ENCODE measurements at regions not wholly inside any gene's neighbourhood (a gene's known extent, or its start where the extent isn't known, plus 50 kb on each side); places are given as distances from the start of the nearest gene placed in this dataset.

DNA sequence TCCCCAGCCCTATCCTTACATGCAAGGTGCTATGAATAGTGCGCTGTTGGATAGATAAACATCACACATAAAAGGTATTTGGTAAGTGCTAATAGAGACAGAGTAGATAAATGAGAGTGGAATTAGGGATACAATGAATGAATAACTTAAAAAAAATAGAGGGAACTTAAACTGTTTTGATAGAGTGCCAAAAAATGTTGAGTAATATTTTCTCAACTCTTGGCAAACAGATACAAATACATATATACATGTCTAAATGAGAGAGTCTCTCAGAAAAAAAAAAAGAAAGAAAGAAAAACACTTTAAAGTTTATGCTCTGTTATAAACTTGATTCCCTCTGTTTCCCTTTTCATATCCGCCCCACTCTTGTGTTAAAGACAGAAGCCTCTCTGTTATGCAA, 667.4 kb downstream of the ROBO2 start:
- TF ChIP-seq, protein P1, sequence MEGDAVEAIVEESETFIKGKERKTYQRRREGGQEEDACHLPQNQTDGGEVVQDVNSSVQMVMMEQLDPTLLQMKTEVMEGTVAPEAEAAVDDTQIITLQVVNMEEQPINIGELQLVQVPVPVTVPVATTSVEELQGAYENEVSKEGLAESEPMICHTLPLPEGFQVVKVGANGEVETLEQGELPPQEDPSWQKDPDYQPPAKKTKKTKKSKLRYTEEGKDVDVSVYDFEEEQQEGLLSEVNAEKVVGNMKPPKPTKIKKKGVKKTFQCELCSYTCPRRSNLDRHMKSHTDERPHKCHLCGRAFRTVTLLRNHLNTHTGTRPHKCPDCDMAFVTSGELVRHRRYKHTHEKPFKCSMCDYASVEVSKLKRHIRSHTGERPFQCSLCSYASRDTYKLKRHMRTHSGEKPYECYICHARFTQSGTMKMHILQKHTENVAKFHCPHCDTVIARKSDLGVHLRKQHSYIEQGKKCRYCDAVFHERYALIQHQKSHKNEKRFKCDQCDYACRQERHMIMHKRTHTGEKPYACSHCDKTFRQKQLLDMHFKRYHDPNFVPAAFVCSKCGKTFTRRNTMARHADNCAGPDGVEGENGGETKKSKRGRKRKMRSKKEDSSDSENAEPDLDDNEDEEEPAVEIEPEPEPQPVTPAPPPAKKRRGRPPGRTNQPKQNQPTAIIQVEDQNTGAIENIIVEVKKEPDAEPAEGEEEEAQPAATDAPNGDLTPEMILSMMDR (IDR thresholded peaks at IDR 0.05; ENCODE audit: insufficient read depth, low read length, poor library complexity, severe bottlenecking), result no peak
- Histone ChIP-seq H3K36me3 (ENCODE audit: control insufficient read depth, insufficient read depth, low read length) (no peaks in the 10 kb centered on the region), H3K4me3 (ENCODE audit: low read depth, low read length) (no peak overlapping the region), H3K27me3 (ENCODE audit: control insufficient read depth, insufficient read depth, low read length) (no peaks in the 10 kb centered on the region)
- no peak for DNase-seq (ENCODE audit: low read depth)

DNA sequence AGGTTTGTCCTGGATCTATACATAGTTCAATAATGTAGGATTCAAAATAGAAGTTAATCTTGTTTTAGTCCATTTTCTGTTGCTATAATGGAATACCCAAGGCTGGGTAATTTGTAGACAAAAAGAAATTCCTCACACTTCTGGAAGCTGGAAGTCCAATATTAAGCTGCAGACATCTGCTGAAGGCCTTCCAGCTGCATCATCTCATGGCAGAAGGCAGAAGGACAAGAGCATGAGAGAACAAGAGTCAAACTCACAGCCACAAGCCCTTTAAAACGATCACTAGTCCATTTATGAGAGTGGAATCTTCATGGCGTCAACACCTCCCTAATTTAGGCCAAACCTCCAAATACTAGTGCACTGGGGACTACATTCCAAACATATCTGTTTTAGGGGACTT, 669.3 kb downstream of the ROBO2 start:
- Histone ChIP-seq H3K4me3 (ENCODE audit: low read depth, low read length) (no peak overlapping the region), H3K27me3 (ENCODE audit: control insufficient read depth, insufficient read depth, low read length) (no peaks in the 10 kb centered on the region), H3K36me3 (ENCODE audit: control insufficient read depth, insufficient read depth, low read length) (no peaks in the 10 kb centered on the region)
- no peak for DNase-seq (ENCODE audit: low read depth)
- TF ChIP-seq, protein P1 (IDR thresholded peaks at IDR 0.05; ENCODE audit: insufficient read depth, low read length, poor library complexity, severe bottlenecking), result no peak

DNA sequence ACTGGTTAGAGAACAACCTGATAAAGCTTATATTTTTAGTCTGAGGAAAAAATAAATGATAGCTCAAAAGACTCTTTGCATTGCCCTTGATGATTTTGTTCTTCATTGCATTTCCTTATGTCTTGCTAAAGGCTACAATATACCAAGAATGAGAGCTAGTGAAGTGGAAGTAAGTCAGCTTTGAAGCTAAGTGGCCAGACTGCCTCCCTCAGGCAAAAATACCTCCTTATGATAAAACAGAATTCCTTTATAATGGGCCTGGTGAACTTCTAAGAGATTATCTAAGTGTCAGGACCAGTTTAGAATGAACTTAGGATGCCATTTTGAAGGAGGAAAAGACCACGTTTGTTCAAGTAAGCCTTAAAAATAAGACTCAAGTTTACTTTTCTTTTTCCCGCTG, 678.4 kb downstream of the ROBO2 start:
- no peak overlapping the region for H3K4me3 ChIP-seq (ENCODE audit: low read depth, low read length)
- no peak for DNase-seq (ENCODE audit: low read depth)
- H3K27me3 ChIP-seq (ENCODE audit: control insufficient read depth, insufficient read depth, low read length), result no peaks in the 10 kb centered on the region
- TF ChIP-seq, protein P1 (IDR thresholded peaks at IDR 0.05; ENCODE audit: insufficient read depth, low read length, poor library complexity, severe bottlenecking), result no peak
- no peaks in the 10 kb centered on the region for H3K36me3 ChIP-seq (ENCODE audit: control insufficient read depth, insufficient read depth, low read length)

- TF ChIP-seq, protein P1 (IDR thresholded peaks at IDR 0.05; ENCODE audit: insufficient read depth, low read length, poor library complexity, severe bottlenecking), result no peak
- no peaks in the 10 kb centered on the region for H3K36me3 ChIP-seq (ENCODE audit: control insufficient read depth, insufficient read depth, low read length)
- H3K4me3 ChIP-seq (ENCODE audit: low read depth, low read length), result no peak overlapping the region
- DNase-seq (ENCODE audit: low read depth), result no peak
- H3K27me3 ChIP-seq (ENCODE audit: control insufficient read depth, insufficient read depth, low read length), result no peaks in the 10 kb centered on the region
Measured at GRCh38 chr3:77720460-77720971, 680.6 kb downstream of the ROBO2 start.

DNA sequence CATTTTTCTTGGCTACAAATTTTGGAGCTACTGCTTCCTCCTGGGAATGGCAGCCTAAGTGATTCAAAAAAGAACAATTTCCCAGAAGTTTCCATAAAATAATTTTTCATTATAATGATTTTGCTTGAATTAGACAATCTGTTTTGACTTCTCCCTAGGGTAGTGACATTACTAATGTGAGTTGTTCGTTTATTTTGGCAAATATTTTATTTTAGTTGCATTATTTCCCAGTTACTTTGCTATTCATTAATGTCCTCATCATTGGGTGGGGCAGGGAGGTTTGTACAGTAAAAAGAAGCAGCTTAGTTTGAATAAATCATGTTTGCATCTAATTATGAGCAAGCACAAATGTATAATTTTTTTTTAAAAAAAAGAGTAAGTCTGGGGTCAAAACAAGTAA, 686.6 kb downstream of the ROBO2 start:
- H3K27me3 ChIP-seq (ENCODE audit: control insufficient read depth, insufficient read depth, low read length), result no peaks in the 10 kb centered on the region
- no peak overlapping the region for H3K4me3 ChIP-seq (ENCODE audit: low read depth, low read length)
- TF ChIP-seq, protein P1 (IDR thresholded peaks at IDR 0.05; ENCODE audit: insufficient read depth, low read length, poor library complexity, severe bottlenecking), result no peak
- no peaks in the 10 kb centered on the region for H3K36me3 ChIP-seq (ENCODE audit: control insufficient read depth, insufficient read depth, low read length)
- no peak for DNase-seq (ENCODE audit: low read depth)

- Histone ChIP-seq H3K4me3 (ENCODE audit: low read depth, low read length) (no peak overlapping the region), H3K27me3 (ENCODE audit: control insufficient read depth, insufficient read depth, low read length) (no peaks in the 10 kb centered on the region), H3K36me3 (ENCODE audit: control insufficient read depth, insufficient read depth, low read length) (no peaks in the 10 kb centered on the region)
- TF ChIP-seq, protein P1 (IDR thresholded peaks at IDR 0.05; ENCODE audit: insufficient read depth, low read length, poor library complexity, severe bottlenecking), result no peak
- DNase-seq (ENCODE audit: low read depth), result no peak
Measured at GRCh38 chr3:77746048-77746447, 706.1 kb downstream of the ROBO2 start.

All from kidney epithelial cell (primary cell).